Prostate gland (tissue), 2 donors: ENCODE measurements at regions not wholly inside any gene's neighbourhood (a gene's known extent, or its start where the extent isn't known, plus 50 kb on each side); places are given as distances from the start of the nearest gene placed in this dataset.

Experiments used
- DNase-seq: peaks from one replicate; pipeline ENCODE4 v3.0.0-alpha.2; 2019; ENCODE audit warnings: low spot score
- H3K27ac ChIP-seq, 2 donors: fragments of 200-600 bp; sonication (generic); 2 replicates each; pipeline ENCODE4 v1.5.1; 2017 to 2019
- H3K27me3 ChIP-seq: fragments of 200-600 bp; sonication (generic); replicated peaks from 2 replicates; pipeline ENCODE4 v1.5.1; 2019; ENCODE audit not compliant: insufficient read depth
- H3K36me3 ChIP-seq, 2 donors: fragments of 200-600 bp; sonication (generic); 1 replicate in 1 of 2; 2 replicates in 1 of 2; pipeline versions ENCODE4 v1.5.1 to v1.8.1; 2017 to 2019
- H3K4me1 ChIP-seq: fragments of 200-600 bp; sonication (generic); replicated peaks from 2 replicates; pipeline ENCODE4 v1.5.1; 2019
- H3K4me3 ChIP-seq, 2 donors: fragments of 200-600 bp; sonication (generic); 2 replicates each; pipeline ENCODE4 v1.5.1; 2017 to 2019
- H3K9me3 ChIP-seq: fragments of 200-600 bp; sonication (generic); 2 replicates; pipeline ENCODE4 v1.5.1; 2017
- POLR2A ChIP-seq: fragments of 450-650 bp; IDR thresholded peaks from one replicate; pipeline ENCODE4 v1.6.1; 2016; ENCODE audit warnings: antibody characterized with exemption, mild to moderate bottlenecking
- POLR2AphosphoS5 ChIP-seq: sonication (generic); formaldehyde crosslinking; IDR thresholded peaks from one replicate; pipeline ENCODE4 v1.6.1; 2017; ENCODE audit warnings: antibody characterized with exemption
- WGBS: methylation state at CpG from one replicate; pipeline ENCODE4 v1.1.5; 2018; 5-methylcytosine and 5-hydroxymethylcytosine counted together
- intact Hi-C: fragments of 100-400 bp; cut with DNase I; formaldehyde crosslinking; loops from one replicate; pipeline ENCODE4 v1.14.2; 2022
- TF ChIP-seq, protein P1 (sequence below), 4 experiments: fragments of 200-600 bp in 2 of 4; fragments of 450-650 bp in 2 of 4; sonication (generic) in 2 of 4; IDR thresholded peaks; 1 replicate in 3 of 4; 2 replicates in 1 of 4; pipeline ENCODE4 v1.5.1; 2016 to 2019; ENCODE audit warnings: antibody characterized with exemption in 4 of 4, mild to moderate bottlenecking in 2 of 4, moderate library complexity in 2 of 4

DNA sequence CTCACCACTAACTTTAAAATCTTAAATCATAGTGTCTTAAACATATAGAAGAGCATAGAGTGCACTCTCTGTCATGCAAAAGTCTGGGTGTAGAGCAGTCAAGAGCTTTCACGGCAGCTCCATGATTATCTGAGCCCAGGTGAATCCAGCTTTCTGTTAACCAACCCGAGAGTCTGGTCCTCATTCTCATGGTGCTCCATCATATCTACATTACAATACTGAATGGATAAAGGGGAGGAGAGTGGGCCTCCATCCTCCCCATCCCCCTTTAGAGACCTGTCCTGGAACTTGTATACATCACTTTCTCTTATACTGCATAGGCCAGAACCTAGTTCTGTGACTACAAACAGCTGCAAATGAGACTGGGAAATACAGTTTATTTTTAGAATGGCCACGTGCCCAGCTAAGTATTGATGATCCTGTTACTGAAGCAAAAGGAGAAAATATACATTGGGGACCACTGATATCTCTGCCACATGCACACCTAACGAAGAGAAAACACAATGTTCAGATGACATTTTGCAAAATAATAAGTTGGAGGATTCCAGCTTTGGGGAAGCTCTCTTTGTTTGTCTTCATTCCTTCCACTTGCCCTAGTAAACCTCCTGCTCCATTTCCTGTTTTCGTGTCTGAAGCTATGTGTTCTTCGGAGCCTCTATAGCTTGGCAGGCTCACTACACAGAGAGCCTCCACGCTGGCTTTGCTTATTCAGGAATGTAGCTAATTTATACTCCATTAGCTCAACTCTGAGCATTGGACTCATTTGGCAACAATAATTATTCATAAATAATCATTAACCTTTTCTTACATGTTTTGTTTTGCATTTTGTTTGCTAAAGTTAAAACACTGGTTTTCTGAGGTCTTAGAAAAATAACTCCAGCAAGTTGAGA is 110.1 kb downstream of the IYD start:
- no peak overlapping the region for H3K4me3 ChIP-seq
- H3K36me3 ChIP-seq: no peaks in the 10 kb centered on the region
- WGBS: 50% methylated on average over 7 of the region's 7 CpGs
- TF ChIP-seq POLR2AphosphoS5 (no peak), POLR2A (no peak)
- TF ChIP-seq, protein P1, sequence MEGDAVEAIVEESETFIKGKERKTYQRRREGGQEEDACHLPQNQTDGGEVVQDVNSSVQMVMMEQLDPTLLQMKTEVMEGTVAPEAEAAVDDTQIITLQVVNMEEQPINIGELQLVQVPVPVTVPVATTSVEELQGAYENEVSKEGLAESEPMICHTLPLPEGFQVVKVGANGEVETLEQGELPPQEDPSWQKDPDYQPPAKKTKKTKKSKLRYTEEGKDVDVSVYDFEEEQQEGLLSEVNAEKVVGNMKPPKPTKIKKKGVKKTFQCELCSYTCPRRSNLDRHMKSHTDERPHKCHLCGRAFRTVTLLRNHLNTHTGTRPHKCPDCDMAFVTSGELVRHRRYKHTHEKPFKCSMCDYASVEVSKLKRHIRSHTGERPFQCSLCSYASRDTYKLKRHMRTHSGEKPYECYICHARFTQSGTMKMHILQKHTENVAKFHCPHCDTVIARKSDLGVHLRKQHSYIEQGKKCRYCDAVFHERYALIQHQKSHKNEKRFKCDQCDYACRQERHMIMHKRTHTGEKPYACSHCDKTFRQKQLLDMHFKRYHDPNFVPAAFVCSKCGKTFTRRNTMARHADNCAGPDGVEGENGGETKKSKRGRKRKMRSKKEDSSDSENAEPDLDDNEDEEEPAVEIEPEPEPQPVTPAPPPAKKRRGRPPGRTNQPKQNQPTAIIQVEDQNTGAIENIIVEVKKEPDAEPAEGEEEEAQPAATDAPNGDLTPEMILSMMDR (IDR thresholded peaks at IDR 0.05): no peak
- no peak for DNase-seq
- H3K27me3 ChIP-seq: no peaks in the 10 kb centered on the region
- H3K9me3 ChIP-seq: no peaks in the 10 kb centered on the region
- H3K27ac ChIP-seq: no peak overlapping the region
- no peaks in the 10 kb centered on the region for H3K4me1 ChIP-seq
- intact Hi-C loops: no loop called here

DNA sequence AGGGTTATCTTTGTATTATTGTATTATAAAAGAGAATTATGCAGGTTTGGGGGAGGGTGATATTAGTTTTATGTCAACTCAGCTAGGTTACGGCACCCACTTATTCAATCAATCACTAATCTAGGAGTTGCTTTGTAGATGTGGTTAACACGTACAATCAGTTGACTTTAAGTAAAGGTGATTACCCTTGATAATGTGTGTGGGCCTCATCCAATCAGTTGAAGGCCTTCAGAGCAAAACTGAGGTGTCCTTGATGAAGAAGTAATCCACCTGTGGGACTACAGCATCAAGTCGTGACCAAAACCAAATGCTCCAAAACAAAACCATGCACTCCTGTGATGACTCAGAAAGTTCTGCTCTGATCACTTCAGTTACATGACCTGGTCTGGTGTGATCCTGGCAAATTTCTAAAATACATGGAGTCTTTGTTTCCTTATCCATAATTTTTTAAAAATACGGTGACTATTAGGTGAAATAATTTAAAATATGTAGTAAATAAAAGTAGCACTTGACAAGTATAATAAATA is 114.1 kb downstream of the IYD start:
- H3K9me3 ChIP-seq: no peaks in the 10 kb centered on the region
- TF ChIP-seq, protein P1 (IDR thresholded peaks at IDR 0.05): no peak
- no peak for TF ChIP-seq POLR2AphosphoS5
- DNase-seq: no peak
- WGBS: 88% methylated on average over 4 of the region's 4 CpGs
- H3K36me3 ChIP-seq: no peaks in the 10 kb centered on the region
- H3K27me3 ChIP-seq: no peaks in the 10 kb centered on the region
- H3K4me3 ChIP-seq: no peak overlapping the region
- intact Hi-C loops: no loop called here
- no peaks in the 10 kb centered on the region for H3K4me1 ChIP-seq
- no peak overlapping the region for H3K27ac ChIP-seq

DNA sequence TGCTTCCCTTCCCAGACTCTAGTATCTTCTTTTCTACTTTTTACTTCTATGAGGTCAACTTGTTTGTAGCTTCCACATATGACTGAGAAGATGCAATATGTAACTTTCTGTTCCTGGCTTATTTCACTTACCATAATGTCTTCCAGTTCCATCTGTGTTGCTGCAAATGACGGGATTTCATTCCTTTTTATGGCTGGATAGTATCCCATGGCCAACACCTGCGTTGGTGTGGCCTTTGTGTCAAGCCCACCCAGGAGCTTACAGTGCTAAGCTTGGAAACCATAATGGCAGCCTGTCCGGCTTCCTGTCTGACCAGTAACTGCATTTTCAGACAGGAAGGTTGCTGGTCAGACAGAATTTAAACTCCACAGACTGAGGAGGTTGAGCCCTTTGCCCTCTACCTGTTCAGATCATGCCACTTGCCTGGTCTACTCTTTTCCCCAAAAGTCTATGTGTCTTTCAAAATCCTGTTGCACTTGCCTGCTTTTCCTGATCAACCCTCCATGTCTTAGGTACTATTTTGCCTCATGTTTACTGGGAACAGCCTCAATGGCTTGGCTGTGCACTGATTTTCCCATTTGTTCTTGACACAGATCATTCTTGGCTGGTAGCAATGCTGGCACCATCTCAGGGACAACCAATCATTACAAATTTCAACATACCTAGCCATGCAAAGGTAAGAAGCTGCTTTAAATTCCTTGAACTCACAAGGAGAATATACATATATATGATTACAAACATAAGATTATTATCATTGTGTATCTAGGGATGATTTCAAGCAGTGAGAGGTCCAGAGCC is 114.3 kb upstream of the PLEKHG1 start:
- Histone ChIP-seq H3K4me3 (no peak overlapping the region), H3K9me3 (no peaks in the 10 kb centered on the region), H3K36me3 (no peaks in the 10 kb centered on the region), H3K27ac (no peak overlapping the region), H3K27me3 (no peaks in the 10 kb centered on the region), H3K4me1 (no peaks in the 10 kb centered on the region)
- 94% methylated on average over 3 of the region's 3 CpGs for WGBS
- TF ChIP-seq, protein P1 (IDR thresholded peaks at IDR 0.05): no peak
- TF ChIP-seq POLR2AphosphoS5: no peak
- no peak for DNase-seq
- intact Hi-C loops: no loop called here

DNA sequence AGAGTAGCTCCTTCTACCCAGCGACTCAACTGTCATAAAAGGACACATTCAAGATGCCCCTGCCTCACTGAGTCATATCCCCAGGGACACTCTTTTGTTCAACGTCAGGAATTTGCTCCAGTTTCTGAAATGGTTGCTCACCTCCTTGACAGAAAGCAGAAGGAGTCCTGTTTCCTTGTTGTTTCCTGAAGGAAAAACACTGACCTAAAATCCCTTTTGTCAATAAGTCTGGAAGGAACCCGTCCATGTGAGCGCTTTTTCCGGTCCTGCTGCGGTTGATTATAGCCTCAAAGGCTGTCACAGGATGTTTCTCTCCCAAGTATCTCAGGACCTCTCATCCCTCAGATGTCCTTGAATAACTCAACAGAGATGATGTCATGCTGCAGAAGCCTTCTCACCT is 113.6 kb upstream of the PLEKHG1 start:
- no peak for DNase-seq
- Histone ChIP-seq H3K9me3 (no peaks in the 10 kb centered on the region), H3K27ac (no peak overlapping the region), H3K4me1 (no peaks in the 10 kb centered on the region), H3K27me3 (no peaks in the 10 kb centered on the region), H3K36me3 (no peaks in the 10 kb centered on the region), H3K4me3 (no peak overlapping the region)
- no peak for TF ChIP-seq POLR2A
- no peak for TF ChIP-seq POLR2AphosphoS5
- TF ChIP-seq, protein P1 (IDR thresholded peaks at IDR 0.05): no peak
- intact Hi-C loops: no loop called here
- WGBS: 76% methylated on average over 6 of the region's 6 CpGs
